ENCODE measurements at regions not wholly inside any gene's neighbourhood (a gene's known extent, or its start where the extent isn't known, plus 50 kb on each side); places are given as distances from the start of the nearest gene placed in this dataset.

GRCh38 chr18:78673516-78674321 is 305.9 kb upstream of the SALL3 start:
- H3K9me3 ChIP-seq (ENCODE audit: control insufficient read depth in 2 of 2, low read length in 2 of 2): no peaks in the 10 kb centered on the region
- H3K9ac ChIP-seq (ENCODE audit: low read length in 2 of 2): no peak overlapping the region
- no peak overlapping the region for H3K27ac ChIP-seq (ENCODE audit: low read length)
- peaks cover 0 to 2% of the 10 kb centered on the region in 2 donors for H3K27me3 ChIP-seq (ENCODE audit: control insufficient read depth in 1 of 2, insufficient read depth in 2 of 2, low read length in 2 of 2)
- no peak overlapping the region for H3K4me3 ChIP-seq (ENCODE audit: low read length in 2 of 2)
- H3K4me1 ChIP-seq (ENCODE audit: control insufficient read depth, insufficient read depth, low read length): no peaks in the 10 kb centered on the region
- H3K36me3 ChIP-seq (ENCODE audit: control insufficient read depth in 2 of 2, insufficient read depth in 2 of 2, low read length in 2 of 2): no peaks in the 10 kb centered on the region

GRCh38 chr18:78675231-78675630 is 304.4 kb upstream of the SALL3 start:
- no peak overlapping the region for H3K9ac ChIP-seq (ENCODE audit: low read length in 2 of 2)

GRCh38 chr18:78676622-78677482 is 302.8 kb upstream of the SALL3 start:
- H3K9ac ChIP-seq (ENCODE audit: low read length in 2 of 2): no peak overlapping the region
- no peaks in the 10 kb centered on the region for H3K9me3 ChIP-seq (ENCODE audit: control insufficient read depth in 2 of 2, low read length in 2 of 2)
- no peak overlapping the region for H3K27ac ChIP-seq (ENCODE audit: low read length)
- H3K36me3 ChIP-seq (ENCODE audit: control insufficient read depth in 2 of 2, insufficient read depth in 2 of 2, low read length in 2 of 2): no peaks in the 10 kb centered on the region
- no peak overlapping the region for H3K4me3 ChIP-seq (ENCODE audit: low read length in 2 of 2)
- H3K4me1 ChIP-seq (ENCODE audit: control insufficient read depth, insufficient read depth, low read length): no peaks in the 10 kb centered on the region
- peaks cover 0 to 2% of the 10 kb centered on the region in 2 donors for H3K27me3 ChIP-seq (ENCODE audit: control insufficient read depth in 1 of 2, insufficient read depth in 2 of 2, low read length in 2 of 2)

More at GRCh38 chr18:78675231-78675630, 304.4 kb upstream of the SALL3 start:
- H3K27me3 ChIP-seq (ENCODE audit: control insufficient read depth in 1 of 2, insufficient read depth in 2 of 2, low read length in 2 of 2): peaks cover 0 to 2% of the 10 kb centered on the region in 2 donors
- no peak overlapping the region for H3K27ac ChIP-seq (ENCODE audit: low read length)
- H3K9me3 ChIP-seq (ENCODE audit: control insufficient read depth in 2 of 2, low read length in 2 of 2): no peaks in the 10 kb centered on the region
- no peaks in the 10 kb centered on the region for H3K4me1 ChIP-seq (ENCODE audit: control insufficient read depth, insufficient read depth, low read length)
- no peak overlapping the region for H3K4me3 ChIP-seq (ENCODE audit: low read length in 2 of 2)
- no peaks in the 10 kb centered on the region for H3K36me3 ChIP-seq (ENCODE audit: control insufficient read depth in 2 of 2, insufficient read depth in 2 of 2, low read length in 2 of 2)

- no peaks in the 10 kb centered on the region for H3K4me1 ChIP-seq (ENCODE audit: control insufficient read depth, insufficient read depth, low read length)
- no peaks in the 10 kb centered on the region for H3K36me3 ChIP-seq (ENCODE audit: control insufficient read depth in 2 of 2, insufficient read depth in 2 of 2, low read length in 2 of 2)
- H3K9me3 ChIP-seq (ENCODE audit: control insufficient read depth in 2 of 2, low read length in 2 of 2): no peaks in the 10 kb centered on the region
- no peak overlapping the region for H3K9ac ChIP-seq (ENCODE audit: low read length in 2 of 2)
- H3K27ac ChIP-seq (ENCODE audit: low read length): no peak overlapping the region
- H3K4me3 ChIP-seq (ENCODE audit: low read length in 2 of 2): no peak overlapping the region
- H3K27me3 ChIP-seq (ENCODE audit: control insufficient read depth in 1 of 2, insufficient read depth in 2 of 2, low read length in 2 of 2): peaks cover 0 to 2% of the 10 kb centered on the region in 2 donors
Measured at GRCh38 chr18:78677483-78678317, 301.9 kb upstream of the SALL3 start.

- H3K4me1 ChIP-seq (ENCODE audit: control insufficient read depth, insufficient read depth, low read length): no peaks in the 10 kb centered on the region
- H3K27ac ChIP-seq (ENCODE audit: low read length): no peak overlapping the region
- no peak overlapping the region for H3K4me3 ChIP-seq (ENCODE audit: low read length in 2 of 2)
- peaks cover 0 to 2% of the 10 kb centered on the region in 2 donors for H3K27me3 ChIP-seq (ENCODE audit: control insufficient read depth in 1 of 2, insufficient read depth in 2 of 2, low read length in 2 of 2)
- no peak overlapping the region for H3K9ac ChIP-seq (ENCODE audit: low read length in 2 of 2)
- no peaks in the 10 kb centered on the region for H3K36me3 ChIP-seq (ENCODE audit: control insufficient read depth in 2 of 2, insufficient read depth in 2 of 2, low read length in 2 of 2)
- H3K9me3 ChIP-seq (ENCODE audit: control insufficient read depth in 2 of 2, low read length in 2 of 2): no peaks in the 10 kb centered on the region
Measured at GRCh38 chr18:78678318-78678695, 301.3 kb upstream of the SALL3 start.

- no peak overlapping the region for H3K27ac ChIP-seq (ENCODE audit: low read length)
- H3K36me3 ChIP-seq (ENCODE audit: control insufficient read depth in 2 of 2, insufficient read depth in 2 of 2, low read length in 2 of 2): no peaks in the 10 kb centered on the region
- H3K27me3 ChIP-seq (ENCODE audit: control insufficient read depth in 1 of 2, insufficient read depth in 2 of 2, low read length in 2 of 2): no peaks in the 10 kb centered on the region
- no peaks in the 10 kb centered on the region for H3K4me1 ChIP-seq (ENCODE audit: control insufficient read depth, insufficient read depth, low read length)
- no peaks in the 10 kb centered on the region for H3K9me3 ChIP-seq (ENCODE audit: control insufficient read depth in 2 of 2, low read length in 2 of 2)
- H3K9ac ChIP-seq (ENCODE audit: low read length in 2 of 2): no peak overlapping the region
- no peak overlapping the region for H3K4me3 ChIP-seq (ENCODE audit: low read length in 2 of 2)
Measured at GRCh38 chr18:78679031-78679430, 300.6 kb upstream of the SALL3 start.

- no peak overlapping the region for H3K27ac ChIP-seq (ENCODE audit: low read length)
- no peaks in the 10 kb centered on the region for H3K27me3 ChIP-seq (ENCODE audit: control insufficient read depth in 1 of 2, insufficient read depth in 2 of 2, low read length in 2 of 2)
- no peaks in the 10 kb centered on the region for H3K4me1 ChIP-seq (ENCODE audit: control insufficient read depth, insufficient read depth, low read length)
- H3K9ac ChIP-seq (ENCODE audit: low read length in 2 of 2): no peak overlapping the region
- H3K4me3 ChIP-seq (ENCODE audit: low read length in 2 of 2): no peak overlapping the region
- H3K9me3 ChIP-seq (ENCODE audit: control insufficient read depth in 2 of 2, low read length in 2 of 2): no peaks in the 10 kb centered on the region
- no peaks in the 10 kb centered on the region for H3K36me3 ChIP-seq (ENCODE audit: control insufficient read depth in 2 of 2, insufficient read depth in 2 of 2, low read length in 2 of 2)
Measured at GRCh38 chr18:78679613-78680260, 299.9 kb upstream of the SALL3 start.

GRCh38 chr18:78681396-78681795 is 298.2 kb upstream of the SALL3 start:
- no peak overlapping the region for H3K9ac ChIP-seq (ENCODE audit: low read length in 2 of 2)
- no peak overlapping the region for H3K4me3 ChIP-seq (ENCODE audit: low read length in 2 of 2)
- H3K36me3 ChIP-seq (ENCODE audit: control insufficient read depth in 2 of 2, insufficient read depth in 2 of 2, low read length in 2 of 2): no peaks in the 10 kb centered on the region
- no peaks in the 10 kb centered on the region for H3K9me3 ChIP-seq (ENCODE audit: control insufficient read depth in 2 of 2, low read length in 2 of 2)
- no peak overlapping the region for H3K27ac ChIP-seq (ENCODE audit: low read length)
- H3K27me3 ChIP-seq (ENCODE audit: control insufficient read depth in 1 of 2, insufficient read depth in 2 of 2, low read length in 2 of 2): no peaks in the 10 kb centered on the region
- H3K4me1 ChIP-seq (ENCODE audit: control insufficient read depth, insufficient read depth, low read length): no peaks in the 10 kb centered on the region

GRCh38 chr18:78681934-78682333 is 297.7 kb upstream of the SALL3 start:
- H3K4me3 ChIP-seq (ENCODE audit: low read length in 2 of 2): no peak overlapping the region
- no peak overlapping the region for H3K9ac ChIP-seq (ENCODE audit: low read length in 2 of 2)
- H3K36me3 ChIP-seq (ENCODE audit: control insufficient read depth in 2 of 2, insufficient read depth in 2 of 2, low read length in 2 of 2): no peaks in the 10 kb centered on the region
- no peak overlapping the region for H3K27ac ChIP-seq (ENCODE audit: low read length)
- H3K9me3 ChIP-seq (ENCODE audit: control insufficient read depth in 2 of 2, low read length in 2 of 2): peaks cover 0 to 3% of the 10 kb centered on the region in 2 donors
- no peaks in the 10 kb centered on the region for H3K27me3 ChIP-seq (ENCODE audit: control insufficient read depth in 1 of 2, insufficient read depth in 2 of 2, low read length in 2 of 2)
- no peaks in the 10 kb centered on the region for H3K4me1 ChIP-seq (ENCODE audit: control insufficient read depth, insufficient read depth, low read length)

- no peak overlapping the region for H3K27ac ChIP-seq (ENCODE audit: low read length)
Measured at GRCh38 chr18:78682716-78683115, 296.9 kb upstream of the SALL3 start.

More at GRCh38 chr18:78682716-78683115, 296.9 kb upstream of the SALL3 start:
- Histone ChIP-seq H3K4me3 (ENCODE audit: low read length in 2 of 2) (no peak overlapping the region), H3K27me3 (ENCODE audit: control insufficient read depth in 1 of 2, insufficient read depth in 2 of 2, low read length in 2 of 2) (no peaks in the 10 kb centered on the region), H3K4me1 (ENCODE audit: control insufficient read depth, insufficient read depth, low read length) (no peaks in the 10 kb centered on the region), H3K9me3 (ENCODE audit: control insufficient read depth in 2 of 2, low read length in 2 of 2) (peaks cover 0 to 3% of the 10 kb centered on the region in 2 donors), H3K36me3 (ENCODE audit: control insufficient read depth in 2 of 2, insufficient read depth in 2 of 2, low read length in 2 of 2) (no peaks in the 10 kb centered on the region), H3K9ac (ENCODE audit: low read length in 2 of 2) (no peak overlapping the region)

All from stomach smooth muscle (tissue), 2 donors.